ENCODE measurements at regions not wholly inside any gene's neighbourhood (a gene's known extent, or its start where the extent isn't known, plus 50 kb on each side); places are given as distances from the start of the nearest gene placed in this dataset.
"Not testable (repeated sequence)": the region's sequence is repeated elsewhere in the genome, so short reads cannot be mapped to it uniquely, and the experiment has no call there.

DNA sequence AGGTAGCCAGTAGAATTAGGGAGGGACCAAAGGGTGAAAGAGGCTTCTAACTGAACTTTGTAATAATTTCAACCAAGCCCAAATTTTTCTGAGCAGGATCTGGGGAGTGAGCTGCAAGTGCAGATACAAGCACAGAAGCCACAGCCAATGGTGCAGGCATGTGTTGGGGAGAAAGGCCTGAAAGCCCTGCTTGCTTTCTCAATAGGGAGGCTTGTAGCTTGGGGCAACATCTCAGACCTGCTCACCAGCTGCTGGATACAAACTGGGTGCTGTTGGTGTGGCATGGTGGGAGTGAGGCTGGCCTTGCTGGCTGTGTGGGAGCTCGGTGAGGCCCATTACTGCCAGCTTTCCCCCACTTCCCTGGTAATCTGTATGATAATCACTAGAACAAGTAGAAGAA is 688.5 kb upstream of the SEMA3D start:
- DNase-seq, result no peak

DNA sequence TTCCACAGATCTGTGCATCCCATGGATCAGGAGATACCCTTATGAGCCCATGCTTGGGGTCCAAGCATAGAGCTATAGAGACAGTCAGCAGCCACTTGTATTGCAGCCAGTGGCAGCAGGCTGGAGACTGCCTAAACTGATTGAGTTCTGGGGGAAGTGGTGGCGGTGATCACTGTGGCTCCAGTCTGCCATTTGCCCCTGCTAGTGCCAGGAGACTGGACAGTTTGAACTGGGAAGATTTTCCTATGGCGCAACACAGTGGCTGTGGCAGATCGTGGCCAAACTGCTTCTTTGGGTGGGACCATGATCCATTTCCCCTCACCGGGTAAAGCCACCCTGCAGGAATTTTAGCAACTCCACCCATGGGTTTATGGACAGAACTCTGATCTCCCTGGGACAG is 679.7 kb upstream of the SEMA3D start:
- no peak for DNase-seq

DNA sequence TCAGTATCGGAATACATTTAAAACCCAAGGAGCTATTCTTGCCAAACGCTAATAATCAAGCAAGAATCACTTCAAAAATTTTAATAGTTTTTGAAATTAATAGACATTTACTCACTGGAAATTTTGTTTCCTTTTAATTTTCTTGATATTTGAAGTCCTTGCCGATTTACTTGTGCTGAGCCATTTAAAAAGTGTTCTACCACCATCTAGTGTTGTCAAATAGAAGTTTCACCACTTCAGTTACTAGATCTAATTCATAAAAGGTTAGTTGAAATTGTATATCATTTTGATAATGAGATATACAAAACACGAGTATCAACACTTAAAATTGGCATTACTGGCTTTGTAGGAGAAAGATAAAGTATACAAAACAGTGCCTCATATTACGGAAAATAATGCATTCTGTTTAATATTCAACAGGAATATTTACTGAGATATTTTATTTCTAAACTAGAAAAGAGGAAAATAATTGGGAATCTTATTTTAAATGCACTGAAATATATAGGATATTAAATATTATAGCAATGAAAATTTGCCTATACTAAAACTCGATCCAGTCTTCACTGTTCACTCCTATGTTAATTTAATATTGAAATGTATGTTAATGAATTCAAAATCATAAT is 664.8 kb upstream of the SEMA3D start:
- DNase-seq, result no peak

DNA sequence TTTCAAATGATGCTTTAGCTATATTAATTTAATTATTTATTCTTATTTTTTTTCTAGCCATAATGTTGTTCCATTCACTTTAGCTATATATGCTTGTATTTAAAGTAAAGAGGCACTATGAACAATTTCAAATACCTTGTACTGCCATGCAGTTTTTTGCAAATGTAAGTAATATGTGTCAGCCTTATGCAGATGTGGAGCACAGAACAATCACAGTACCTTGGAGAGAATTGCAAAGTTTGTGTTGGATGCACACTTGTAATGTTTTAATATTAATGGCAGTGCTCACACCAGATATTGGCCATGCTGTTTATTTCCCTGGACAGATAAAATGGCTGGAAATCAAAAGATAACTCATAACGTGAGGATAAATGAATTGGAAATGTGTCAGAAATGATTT is 663.5 kb upstream of the SEMA3D start:
- DNase-seq, result no peak

DNA sequence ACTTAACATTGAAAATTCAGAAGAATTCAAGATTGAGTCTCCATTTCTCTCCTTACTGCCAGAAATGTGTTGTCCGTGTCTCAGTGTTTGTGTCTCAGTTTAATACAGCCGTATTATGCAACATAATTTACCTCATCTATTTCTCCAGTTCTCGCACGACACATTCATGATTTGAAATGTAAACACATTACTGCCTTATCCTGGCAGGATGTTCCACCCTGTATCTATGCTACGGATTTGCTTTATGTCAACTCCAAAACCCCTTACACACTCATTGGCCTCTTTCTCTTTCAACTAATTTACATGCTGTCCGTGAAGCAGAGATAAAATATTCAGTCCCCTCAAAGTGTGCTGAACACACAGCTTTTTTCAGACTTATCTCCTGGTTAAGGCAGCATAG is 653.7 kb upstream of the SEMA3D start:
- DNase-seq, result no peak

DNA sequence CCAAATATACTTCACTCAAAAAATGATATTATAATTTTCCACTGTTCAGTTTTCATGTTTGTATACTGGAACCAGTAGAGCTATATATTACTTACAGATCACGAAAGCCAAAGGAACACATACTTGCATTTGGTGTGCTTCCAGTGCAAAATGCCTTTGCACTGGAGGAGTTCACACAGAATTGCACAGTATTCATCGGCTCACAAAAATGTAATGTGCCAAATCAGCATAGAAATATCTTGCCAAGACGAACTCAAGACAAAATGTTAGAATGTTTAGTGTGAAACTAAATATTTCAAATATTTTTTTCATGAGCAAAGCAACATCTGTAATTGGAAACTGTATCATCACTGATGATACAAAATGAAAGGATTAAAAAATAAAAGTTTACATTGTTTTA is 646.2 kb upstream of the SEMA3D start:
- DNase-seq, result no peak

DNA sequence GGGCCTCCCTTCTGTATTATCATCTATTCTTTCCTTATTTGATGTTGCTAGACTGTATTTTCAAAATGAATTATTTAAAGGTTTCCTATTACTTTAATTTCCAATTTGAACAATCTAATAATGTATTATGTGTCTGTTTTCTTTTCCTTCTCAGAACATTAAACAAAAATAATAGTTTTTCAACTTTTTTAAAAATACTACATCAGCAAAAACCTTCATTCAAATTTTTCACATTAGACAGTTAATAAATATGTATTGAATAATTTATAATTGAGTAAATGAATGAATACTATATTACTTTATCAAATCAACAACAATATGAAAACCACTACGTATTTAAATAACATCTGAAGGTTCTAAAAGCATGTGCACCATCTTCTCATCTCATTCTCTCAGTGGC is 644.1 kb upstream of the SEMA3D start:
- DNase-seq, result no peak

DNA sequence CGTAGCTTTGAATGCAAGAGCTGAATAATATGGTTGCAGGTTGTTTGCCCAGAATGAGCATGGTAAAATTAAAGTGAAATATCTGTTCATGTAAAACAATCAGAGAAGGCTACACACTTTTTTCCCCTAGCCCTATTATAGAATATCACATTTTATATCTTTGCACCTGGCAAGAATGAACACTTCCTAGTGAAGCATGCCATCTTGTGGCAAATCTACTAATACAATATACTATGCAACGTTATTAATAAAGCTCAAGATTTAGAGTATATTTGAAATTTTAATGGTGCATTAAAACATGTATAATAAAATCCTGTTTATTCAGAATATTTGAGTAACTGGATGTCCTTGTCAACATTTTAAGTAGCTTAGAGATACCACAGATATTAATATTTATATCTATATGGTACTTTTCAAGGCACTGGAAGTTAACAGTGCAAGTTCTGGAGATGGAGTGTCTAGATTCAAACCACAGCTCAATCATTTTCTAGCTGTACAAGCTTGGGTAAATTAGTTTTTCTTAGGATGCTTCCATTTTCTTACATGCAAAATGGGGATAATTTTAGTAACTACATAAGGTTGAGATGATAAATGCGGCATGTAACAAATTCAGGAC is 643.1 kb upstream of the SEMA3D start:
- DNase-seq, result no peak

DNA sequence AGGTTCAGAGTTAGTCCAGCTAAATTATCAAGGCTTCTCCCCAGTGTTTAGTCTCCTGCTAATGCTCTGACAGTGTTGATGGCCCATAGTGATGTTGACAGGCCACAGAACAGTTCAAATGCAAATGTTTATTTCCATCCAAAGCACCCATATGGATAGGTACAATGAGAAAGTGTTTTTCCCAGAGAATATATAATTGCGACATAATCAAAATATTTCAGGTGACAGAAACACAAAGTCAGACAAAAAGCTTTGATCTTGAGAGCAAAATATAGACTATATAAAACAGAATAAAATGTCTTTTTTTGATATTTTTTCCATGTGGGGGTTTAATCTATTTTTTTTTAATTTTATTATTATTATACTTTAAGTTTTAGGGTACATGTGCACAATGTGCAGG is 642.3 kb upstream of the SEMA3D start:
- DNase-seq, result no peak

DNA sequence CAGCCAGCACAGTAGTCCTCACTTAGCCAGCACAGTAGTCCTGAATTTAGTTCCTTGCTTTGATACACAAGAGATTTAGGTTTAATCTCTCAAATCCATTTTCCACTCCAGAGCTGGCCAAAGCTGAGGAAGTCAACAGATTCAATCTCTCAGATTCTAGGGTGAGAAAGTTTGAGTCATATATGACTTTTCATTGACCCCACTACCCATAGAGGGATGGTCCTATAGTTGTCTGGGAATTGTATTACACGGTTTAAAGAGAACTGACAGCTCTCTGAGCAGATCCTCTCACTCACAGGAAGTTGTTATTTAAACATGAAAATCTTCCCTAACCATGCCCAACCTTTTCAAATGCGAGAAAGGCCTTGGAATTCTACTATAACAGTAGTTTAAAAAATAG is 641.8 kb upstream of the SEMA3D start:
- DNase-seq, result no peak

DNA sequence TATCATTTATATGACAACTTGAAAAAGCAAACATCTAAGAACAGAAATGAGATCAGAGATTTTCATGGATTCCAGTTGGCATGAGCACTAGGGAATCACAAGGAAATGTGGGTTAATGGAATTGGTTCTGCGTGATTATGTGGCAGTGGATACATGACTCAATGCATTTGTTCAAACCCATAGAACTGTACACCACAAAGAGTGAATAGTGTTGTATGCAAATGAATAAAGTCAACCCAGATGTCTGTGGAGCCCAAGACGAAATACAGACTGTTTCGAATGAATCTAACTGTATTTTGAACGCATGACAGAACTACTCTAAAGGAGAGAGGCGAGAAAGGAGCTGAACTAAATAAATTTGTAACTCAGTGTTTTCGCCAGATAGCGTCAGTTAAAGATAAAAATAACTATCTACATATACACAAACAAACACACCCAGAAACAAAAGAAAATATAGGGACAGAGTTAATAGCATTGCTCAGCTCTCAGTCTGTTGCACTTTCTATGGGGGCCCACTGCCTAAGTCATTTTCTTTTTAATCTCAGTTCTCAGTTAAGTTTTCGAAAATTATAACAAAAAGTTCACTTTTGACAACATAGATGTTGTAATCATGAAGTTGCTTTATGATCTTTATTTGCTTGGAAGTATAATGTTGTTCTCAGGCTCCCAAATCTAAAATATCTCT is 636.7 kb upstream of the SEMA3D start:
- DNase-seq, result no peak

DNA sequence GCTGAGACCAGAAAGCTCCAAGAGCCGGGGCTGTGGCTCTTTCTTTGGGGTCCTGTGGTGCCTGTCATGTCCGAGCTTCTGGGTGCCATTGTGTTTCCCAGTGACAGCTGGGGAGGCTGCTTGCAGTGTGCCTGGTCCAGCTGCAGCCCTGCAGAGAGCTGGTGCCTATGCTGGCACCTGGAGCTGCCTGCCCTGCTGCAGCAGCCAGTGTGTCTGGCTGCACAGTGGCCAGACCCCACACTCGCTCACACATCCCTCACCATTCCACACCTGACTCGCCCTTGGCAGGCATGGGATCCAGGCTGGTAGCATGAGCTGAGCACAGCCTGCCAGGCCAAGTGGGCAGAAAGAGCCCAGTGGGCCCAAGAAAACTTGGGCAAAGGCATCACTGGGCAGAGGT is 635.1 kb upstream of the SEMA3D start:
- DNase-seq, result no peak

DNA sequence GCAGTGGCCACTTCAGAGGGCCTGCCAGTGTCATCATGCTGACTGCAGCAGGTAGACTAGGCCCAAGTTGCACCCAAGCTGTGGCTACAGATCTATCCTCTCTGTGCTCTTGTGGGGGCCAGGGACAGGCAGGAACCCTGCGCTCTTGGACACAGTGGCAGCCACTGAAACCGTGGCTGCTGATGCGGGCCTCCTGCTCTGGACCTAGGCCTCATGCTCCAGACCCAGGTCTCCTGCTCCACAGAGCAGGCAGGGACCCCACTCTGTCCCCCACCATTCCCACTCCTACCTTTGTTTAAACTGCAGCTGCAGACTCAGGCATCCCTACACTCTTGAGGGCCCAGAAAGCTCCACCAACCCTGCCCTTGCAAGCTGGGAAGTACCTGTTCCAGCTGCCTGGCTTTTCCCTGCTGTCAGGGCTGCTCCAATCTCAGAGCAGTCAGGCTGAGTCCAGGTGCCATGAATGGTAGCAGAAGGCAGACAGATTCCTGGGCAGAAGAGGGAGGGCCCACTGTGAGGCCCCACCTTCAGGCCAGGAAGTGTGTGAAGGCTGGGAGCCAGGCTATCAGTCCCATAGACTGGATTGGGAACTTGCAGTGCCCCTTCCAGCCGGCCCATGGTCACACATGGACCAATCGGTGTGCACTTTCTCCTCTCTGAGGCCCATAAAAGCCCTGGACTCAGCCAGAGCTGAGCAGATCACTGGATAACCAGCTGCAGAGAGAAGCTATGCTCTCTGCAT is 634.0 kb upstream of the SEMA3D start:
- no peak for DNase-seq

DNA sequence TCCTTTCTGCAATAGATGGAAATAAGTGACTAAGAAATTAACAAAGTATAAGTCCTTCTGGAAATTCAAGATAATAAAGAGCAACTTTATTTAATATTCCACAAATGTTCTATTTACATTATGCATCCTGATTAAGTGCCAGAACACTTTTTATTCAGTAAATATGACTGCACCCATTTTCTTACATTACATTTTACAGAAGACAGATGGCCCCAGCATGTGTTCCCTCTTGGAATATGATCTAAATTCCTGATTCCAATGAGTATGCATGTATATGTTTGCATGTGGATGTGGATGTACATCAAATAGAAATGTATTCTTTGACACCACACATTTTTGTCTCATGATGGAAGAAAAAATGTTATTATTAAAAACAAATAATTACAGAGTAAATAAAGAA is 628.7 kb upstream of the SEMA3D start:
- no peak for DNase-seq

DNA sequence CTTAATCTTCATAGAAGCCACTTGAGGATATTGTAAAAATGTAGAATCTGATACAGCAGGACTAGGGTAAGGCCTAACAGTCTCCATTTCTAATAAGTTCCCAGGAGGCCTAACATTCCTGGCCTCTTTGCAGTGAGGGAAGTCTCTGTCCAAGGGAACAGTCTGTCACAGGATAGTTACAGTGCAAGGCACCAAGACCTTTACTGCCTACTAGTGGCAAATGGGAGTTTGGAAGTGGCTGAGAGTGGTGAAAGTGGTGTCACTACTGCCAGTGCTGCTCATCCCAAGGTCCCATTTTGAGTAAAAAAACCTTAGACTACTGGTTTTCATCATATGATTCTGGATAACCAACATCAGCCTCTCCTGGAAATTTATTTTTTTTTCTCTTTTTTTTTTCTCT is 619.5 kb upstream of the SEMA3D start:
- no peak for DNase-seq

DNA sequence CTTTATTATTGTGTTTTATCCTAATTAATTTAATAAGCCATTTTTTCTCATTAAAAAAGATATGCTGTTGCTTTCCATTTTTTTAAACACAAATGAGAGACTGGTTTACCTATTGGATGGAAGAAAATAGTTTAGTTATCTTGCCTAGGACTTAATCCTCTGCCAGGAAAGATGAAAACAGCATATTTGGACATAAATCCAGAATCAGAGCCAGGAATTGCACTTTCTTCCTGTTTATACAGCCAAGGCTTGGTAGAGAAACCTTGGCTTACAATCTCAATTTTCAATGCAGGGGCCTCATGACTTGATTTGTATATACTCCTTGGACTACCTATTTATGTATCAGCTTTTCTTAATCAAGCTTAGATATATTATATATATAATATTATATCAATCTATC is 618.8 kb upstream of the SEMA3D start:
- no peak for DNase-seq

DNA sequence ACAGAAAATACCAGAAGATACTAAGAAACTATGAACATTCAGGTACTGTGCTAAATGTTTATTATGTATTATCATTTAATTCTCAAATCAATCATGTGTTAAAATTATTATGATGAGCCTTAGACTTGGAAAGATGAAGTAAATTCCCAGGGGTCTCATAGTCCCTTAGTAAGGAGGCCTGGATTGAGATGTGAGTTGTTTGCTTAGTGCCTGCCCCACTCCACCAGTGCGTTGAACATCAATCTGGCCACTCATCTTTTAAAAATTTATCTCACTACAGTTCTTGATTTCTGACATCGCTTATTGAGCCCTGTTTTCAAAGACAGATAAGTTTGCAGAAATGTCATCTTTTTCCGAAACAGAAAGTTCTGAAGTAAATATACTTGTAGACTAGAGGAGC is 618.4 kb upstream of the SEMA3D start:
- no peak for DNase-seq

DNA sequence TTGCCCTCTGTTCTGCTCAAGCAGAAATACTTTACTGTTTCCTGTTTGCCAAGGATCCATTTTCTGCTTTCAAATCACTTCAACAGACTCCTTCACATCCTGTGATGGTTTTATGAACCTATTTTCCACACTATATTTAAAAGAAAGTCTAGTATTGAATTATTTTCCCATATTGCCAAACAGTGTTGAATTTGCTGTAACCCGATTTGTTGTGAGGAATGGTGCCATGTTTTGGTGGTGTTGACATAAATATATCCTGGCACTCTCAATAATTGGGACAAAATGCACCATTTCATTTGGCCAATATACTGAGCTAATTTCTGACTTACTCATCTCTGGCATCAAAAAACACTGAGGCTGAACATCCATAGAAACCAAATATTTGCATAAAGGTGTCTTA is 615.4 kb upstream of the SEMA3D start:
- DNase-seq, result no peak

DNA sequence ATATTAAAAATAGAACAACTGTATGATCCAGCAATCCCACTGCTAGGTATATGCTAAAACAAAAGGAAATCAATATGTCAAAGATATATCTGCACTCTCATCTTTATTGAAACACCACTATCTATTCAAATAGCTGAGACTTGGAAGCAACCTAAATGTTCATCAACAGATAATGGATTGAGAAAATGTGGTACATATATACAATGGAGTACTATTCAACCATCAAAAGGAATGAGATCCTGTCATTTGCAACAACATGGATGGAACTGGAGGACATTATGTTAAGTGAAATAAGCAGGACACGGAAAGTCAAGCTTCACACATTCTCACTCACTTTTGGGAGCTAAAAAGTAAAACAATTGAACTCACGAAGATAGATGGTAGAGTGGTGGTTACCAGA is 610.1 kb upstream of the SEMA3D start:
- DNase-seq, result no peak

DNA sequence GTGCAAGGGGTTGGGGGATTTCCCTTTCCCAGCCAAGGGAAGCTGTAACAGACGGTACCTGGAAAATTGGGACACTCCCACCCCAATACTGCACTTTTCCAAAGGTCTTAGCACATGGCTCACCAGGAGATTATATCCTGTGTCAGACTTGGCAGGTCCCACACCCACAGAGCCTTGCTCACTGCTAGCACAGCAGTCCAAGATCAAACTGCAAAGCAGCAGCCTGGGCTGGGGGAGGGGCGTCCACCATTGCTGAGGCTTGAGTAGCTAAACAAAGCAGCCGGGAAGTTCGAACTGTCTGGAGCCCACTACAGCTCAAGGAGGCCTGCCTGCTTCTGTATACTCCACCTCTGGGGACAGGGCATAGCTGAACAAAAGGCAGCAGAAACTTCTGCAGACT is 604.2 kb upstream of the SEMA3D start:
- not testable (repeated sequence) for DNase-seq

DNA sequence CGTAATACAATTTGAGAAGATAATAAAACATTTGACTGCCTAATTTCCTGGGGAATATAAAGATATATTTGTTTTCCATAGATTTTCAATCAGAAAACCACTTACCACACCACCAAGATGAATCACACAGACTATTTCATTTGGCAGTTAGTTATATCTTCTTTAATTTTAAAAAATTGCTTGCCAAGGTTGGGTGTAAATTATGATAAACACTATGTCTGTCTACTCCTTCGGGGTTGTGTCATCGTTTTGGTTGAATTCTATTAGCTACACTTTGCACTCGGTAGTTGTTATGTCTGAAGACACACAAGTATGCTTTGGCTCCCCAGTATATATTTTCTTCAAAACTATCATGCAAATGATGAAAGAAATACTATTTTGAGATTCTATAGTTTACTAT is 594.8 kb upstream of the SEMA3D start:
- DNase-seq, result no peak

DNA sequence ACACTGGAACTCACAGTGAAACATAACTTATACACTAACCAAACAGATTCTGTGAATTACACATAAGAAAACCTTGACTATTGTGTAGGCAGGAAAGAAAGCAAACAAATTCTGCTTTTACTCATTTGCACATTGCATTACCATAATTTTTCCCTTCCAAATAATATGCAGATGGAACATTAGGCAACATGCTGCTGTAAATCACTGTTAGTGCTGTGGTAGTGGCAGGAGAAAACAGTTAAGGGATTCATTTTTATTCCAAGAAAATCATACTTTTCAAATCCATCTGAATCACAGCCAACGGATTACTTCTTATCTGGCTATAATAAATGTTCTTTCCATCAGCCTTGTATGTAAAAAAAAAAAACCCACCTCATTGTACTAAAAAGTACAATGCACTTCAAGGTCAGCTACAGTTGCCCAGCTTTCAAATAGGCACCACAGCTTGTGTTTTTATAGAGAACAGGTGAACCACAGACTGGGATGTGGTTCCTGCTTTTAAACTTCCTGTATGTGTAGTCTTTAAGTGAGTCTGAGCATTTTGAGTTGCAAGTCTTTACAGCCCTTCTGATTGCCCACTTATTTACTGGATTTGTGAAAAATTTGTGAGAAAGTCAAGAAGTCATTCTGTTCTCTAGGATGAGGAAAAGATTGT is 590.0 kb upstream of the SEMA3D start:
- no peak for DNase-seq

DNA sequence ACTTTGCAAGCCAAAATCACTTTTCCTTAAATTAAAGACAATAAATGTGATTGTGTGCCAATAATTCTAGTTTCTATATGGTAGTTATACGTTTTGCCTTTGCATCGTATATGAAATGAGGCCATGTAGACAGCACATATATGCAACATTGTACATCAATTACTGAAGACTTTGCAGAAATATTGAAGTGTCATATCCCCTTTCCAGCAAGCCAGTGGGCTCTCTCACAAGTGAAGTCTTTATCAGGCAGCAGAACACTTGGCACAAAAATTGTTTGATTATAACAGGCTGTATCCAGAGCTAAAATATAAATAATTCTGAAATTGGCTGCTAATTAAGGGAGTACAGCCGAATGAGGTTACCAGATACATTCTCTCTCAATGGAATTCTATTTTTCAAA is 588.6 kb upstream of the SEMA3D start:
- no peak for DNase-seq

DNA sequence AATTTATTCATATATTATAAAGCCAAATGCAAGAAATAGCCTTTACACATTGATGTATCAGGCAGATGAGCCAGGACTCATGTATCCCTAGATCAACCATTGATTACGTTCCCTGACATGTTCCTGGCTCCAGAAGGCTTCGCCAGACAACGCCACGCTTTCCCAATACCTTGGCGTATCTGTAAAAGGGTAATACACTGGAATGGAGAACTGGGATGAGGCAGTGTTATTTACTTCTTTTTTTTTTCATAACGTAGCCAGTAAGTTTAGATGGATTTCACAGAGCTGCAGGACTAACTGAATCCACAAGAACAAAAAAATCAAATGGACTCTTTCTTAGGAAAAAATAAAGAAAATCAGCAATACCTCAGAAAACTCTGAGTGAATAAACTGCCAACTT is 588.1 kb upstream of the SEMA3D start:
- DNase-seq, result no peak

Measured in activated CD8-positive, alpha-beta memory T cell treated with anti-CD3 and anti-CD28 coated beads, Interleukin-2, amount 50 U/mL, for 48 hours (primary cell).